CD4-positive, alpha-beta T cell treated with Interleukin-10 for 1 hour (primary cell): ENCODE measurements at regions not wholly inside any gene's neighbourhood (a gene's known extent, or its start where the extent isn't known, plus 50 kb on each side); places are given as distances from the start of the nearest gene placed in this dataset.

ENCODE experiments used
- DNase-seq: peaks from one replicate; pipeline ENCODE4 v3.0.0-alpha.2; 2020

- DNase-seq: no peak
These were observed 54.7 kb downstream of the MYEOV start for GRCh38 chr11:69348414-69349235.

DNA sequence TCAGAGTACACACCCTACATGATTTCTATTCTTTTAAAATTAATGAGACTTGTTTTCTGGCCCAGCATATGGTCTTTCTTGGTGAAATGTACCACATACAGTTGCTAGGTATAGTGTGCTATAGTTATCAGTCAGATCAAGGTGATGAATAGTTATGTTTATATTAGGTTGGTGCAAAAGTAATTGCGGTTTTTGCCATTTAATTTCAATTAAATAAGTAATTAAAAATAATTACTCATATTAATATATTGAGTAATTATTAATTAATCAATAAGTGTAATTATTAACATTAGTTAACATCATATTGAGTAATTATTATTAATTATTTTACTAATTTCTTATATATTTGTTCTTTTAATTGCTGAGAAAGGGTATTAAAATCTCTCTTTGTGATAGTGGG, 56.1 kb downstream of the MYEOV start:
- DNase-seq: no peak

DNA sequence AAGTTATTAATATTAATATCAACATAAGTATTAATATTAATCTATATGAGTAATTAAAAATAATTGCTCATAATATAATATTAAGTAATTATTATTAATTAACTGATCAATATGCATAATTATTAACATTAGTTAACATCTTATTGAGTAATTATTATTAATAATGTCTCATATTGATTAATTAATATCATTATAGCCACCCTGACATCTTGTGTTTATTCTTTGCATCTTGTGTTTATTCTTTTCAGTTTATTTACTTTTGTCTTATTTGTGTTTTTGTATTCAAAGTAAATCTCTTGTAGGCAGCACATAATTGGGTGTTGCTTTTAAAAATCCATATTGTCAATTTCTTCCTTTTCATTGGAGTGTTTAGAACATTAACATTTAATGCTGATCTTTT, 56.6 kb downstream of the MYEOV start:
- DNase-seq: no peak

DNA sequence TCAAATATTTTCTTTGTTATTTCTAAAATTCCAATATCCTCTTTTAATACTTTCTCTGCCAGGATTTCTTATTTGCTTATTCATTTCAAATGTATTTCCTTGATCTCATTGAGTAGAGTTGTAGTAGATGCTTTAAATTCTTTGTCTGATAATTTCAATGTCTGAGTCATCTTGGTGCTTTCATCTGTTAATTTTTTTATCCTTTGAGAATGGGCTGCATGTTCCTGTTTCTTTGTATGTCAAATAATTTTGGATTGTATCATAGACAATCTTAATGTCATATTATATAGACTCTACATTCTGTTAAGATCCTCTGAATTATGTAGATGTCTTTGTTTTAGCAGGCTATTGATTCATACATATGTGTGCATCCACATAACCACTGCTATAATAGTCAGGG, 57.5 kb downstream of the MYEOV start:
- no peak for DNase-seq

- DNase-seq: no peak
These were observed 58.2 kb downstream of the MYEOV start for GRCh38 chr11:69352166-69352565.

DNA sequence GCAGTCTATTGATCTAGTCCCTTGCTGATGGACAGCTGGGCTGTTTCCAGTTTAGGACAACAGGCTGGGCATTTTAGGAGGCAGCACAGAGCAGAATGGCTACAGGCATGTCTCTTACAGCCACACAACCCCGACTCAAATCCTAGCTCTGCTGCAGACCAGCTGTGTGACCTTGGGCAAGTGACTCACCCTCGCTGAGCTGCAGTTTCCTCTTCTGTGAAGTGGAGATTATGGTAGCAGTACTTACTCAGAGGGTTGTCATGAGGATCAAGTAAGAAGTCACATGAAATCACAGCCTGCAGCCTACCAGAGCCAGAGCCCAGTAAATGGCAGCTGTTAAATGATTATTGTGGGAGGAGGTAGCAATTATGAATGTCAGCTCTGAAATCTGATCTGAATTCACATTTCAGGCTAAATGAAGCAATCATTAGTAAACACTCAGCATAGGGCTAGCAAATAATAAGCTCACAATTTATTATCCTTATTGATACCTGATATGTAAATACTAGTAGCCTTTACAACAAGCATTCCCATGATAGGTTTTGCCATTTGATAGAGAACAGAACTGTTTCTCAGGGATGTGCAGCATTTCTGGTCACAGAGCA, 58.9 kb downstream of the MYEOV start:
- no peak for DNase-seq

DNA sequence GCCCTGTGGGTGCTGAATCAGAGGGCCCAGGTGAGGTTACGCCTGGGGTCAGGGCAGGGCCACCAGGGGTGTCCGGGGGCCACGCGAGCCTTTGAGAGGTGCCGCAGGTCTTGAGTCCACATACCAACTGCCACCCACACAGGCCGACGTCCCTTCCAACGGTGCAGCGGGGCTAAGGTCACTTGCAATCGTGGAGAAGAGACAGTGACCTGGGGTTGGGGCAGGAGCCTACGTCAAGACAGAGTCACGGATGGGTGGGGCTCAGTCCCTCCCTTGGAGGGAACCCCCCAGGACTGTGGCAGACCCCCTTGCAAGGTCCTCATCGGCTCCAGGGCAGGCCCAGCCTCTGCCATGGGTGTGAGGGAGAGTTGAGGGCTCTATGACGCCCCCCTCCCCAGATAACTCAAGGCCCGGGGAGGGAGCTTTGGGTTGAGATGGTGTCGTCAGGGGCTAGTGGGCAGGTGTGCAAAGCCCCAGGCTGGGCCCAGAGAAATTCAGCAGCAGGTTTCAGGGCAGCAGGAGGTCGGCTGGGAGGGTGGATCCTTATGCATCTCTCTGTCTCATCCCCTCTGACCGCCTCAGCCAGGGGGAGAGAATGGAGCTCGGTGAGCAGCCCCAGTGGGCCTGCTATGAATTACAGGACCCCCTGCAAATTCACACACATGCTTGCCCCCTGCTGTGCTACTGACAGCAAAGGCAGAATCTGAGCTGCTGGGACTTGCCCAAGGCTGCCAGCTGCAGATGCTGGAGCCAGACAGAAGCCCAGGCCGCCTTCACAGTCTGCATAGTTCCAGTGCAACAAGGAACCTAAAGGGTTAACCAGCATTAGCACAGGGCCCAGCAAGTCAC, 60.0 kb downstream of the MYEOV start:
- no peak for DNase-seq

DNA sequence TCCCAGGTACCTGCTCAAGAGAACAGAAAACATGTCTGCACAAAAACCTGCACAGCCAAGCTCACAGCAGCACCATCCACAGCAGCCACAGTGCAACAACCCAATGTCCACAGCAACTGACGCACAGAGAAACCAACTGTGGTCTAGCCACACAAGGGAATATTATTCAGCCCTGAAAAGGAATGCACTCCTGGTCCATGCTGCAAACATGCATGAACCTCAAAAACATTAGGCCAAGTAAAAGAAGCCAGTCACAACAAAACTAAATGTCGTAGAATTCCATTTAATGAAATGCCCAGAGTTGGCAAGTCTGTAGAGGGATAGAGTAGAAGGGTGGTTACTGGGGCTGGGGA, 60.6 kb downstream of the MYEOV start:
- DNase-seq: no peak

DNA sequence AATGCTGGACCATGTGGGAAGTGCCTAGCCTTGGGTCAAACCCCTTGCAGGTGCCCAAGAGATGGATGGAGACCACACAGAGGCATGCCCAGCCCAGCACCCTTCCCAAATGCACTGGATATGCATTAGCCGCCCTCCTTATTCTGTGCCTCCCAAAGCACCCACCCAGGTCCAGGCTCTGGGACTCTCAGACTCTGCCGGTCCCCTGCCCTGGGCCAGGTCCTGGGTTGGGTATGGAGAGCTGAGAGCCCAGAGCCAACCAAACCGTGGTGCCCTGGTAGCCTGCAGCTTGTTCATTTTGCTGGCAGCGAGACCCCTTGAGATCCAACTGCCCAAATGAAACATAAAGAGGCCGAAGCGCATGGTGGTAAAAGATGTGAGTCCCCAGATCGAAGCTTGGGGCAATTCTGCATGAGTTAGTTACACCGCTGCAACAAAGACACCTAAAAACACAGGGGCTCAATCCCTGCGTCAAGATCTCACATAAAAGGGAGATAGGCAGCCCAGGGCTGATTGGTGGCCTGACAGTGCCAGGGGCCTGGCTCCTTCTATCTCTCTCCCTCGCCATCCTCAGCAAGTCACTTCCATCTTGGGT, 61.5 kb downstream of the MYEOV start:
- DNase-seq: no peak

DNA sequence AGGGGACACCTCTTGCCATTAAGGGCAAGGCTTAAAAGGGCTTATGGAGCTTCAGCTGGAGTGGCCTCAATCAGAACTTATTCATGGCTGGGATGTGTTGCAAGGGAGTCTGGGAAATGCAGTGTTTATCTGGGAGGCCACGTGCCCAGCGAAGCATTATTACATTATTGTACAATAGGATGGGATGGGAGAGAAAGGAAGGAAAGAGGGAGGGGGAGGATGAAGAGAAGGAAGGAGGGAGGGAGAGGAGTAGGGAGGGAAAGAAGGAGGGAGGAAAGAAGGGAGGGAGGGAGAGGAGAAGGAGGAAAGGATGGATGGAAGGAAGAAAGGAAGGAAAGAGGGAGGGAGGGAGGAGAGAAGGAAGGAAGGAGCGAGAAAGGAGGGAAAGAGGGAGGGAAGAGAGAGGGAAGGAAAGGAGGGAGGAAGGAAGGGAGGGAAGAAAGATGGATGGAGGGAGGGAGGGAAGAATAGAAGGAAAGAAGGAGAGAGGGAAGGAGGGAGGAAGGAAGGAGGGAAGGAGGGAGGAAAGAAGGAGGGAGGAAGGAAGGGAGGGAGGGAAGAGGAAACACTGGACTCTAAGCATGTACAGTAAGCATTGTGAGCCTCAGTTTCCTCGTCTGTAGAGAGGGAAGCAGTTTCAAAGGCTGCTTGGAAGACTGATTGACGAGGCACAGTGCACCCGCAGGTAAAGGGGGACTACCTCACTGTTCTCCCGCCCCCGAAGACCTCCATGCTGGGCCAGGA, 62.2 kb downstream of the MYEOV start:
- DNase-seq: no peak

DNA sequence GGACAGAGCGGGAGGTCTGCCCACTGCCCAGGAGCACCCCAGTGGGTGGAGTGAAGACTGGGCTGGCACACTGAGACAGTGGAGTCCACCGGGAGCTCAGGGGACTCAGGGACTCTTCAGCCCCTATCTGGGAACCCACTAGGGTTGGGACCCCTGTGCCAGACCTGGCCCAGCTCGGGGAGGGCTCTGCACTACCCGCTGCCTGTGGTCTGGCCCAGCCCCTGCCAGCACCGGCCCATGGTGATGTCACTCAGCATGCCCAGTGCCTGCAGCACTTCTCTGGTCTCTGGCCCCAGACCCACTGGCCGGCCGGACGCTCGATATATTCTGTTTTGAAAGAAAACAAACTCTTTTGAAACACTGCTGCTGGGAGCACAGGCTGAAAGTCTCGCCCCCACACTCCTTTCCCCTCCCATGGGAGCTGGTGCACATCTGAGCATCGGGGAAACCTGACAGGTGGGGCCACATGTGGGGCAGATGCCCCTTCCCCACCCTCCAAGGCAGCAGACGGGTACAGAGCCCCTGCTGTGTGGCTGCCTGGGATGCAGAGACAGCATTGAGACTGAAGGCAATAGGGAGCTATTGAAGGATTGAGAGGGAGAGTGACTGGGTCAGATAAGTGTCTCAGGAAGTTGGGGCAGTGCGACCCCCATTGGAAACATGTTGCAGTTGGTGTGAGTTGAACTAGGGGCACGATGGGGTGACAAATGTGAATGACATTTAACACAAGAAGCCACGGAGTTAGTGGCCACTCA, 62.9 kb downstream of the MYEOV start:
- no peak for DNase-seq

GRCh38 chr11:69357458-69358397, 63.8 kb downstream of the MYEOV start:
- DNase-seq: no peak

DNA sequence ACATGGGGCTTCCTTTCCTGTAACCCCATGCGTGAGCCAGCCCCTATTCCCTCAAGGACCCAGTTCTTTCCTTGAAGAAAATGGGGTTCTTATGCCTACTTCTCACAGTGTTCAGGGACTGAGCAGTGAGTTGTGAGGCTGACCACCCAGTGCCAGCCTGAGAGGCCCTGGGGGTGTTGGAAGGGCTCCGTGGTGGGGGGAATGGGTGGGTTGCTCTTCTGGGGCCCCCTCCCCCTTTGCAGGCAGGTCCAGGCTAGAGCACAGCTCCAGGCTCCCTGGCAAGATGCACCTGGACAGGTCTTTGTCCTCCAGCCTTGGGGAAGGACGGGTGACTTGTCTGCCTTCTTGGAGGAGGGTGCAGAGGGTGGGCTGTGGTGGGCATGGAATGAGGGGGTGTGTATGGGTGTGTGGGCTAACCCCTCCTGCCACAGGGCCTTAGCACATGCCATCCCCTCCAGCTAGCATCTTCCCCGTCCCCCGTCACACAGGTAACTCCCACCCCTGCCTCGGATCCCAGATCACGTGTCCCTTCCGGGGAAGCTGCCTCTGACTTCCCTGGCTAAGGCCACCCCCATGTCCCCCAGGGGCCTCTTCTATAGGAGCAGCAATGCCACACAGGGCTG, 64.6 kb downstream of the MYEOV start:
- DNase-seq: no peak

DNA sequence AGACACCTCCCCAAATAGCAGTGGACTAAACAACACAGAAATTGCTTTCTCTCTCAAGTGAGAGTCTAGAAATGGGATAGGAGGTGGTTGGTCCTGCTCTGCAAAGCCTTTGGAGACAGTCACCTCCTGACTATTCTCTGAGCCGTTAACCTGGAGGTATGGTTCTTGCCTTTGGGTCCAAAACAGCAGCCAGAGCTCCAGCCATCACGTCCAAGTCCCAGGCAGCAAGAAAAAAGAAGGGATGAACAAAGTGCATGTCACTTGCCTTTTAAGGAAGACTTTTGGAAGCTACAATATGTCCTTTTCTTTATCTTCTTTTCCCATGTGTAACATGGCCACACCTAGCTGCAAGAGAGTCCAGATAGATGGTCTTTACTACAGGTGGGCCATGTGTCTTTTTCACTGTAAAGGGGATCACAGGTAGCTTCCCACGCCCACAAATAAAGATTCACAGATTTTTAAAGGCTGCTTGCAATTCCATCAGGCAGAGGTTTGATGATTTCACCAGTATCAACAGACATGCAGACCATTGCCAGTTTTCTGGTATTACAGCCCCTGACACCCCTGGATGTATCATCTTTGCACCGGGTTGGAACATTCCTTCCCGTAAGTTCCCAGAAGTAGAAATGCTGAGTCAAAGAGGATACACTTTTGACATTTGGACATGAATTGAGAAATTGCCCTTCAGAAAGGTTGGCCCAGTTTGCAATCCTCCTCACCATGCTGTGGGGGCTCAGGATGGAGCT, 66.0 kb downstream of the MYEOV start:
- no peak for DNase-seq

GRCh38 chr11:69360606-69361005, 66.7 kb downstream of the MYEOV start:
- no peak for DNase-seq

DNA sequence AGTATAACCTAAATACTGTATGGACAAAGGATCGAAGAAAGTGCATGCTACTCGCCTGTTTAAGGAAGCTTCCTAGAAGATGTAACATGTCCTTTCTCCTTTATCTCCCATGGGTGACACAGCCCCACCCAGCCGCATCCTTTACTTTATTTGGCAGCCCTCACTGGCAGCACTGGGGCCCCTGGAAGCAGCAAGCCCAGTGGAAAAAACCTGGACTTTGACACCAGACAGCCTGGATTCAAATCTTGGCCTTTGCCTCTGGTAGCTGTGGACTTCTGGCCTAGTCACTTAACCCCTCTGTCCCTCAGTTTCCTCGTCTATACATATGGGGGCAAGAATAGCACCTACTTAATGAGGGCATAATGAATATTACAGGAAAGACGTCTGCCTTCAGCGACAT, 67.1 kb downstream of the MYEOV start:
- no peak for DNase-seq

DNA sequence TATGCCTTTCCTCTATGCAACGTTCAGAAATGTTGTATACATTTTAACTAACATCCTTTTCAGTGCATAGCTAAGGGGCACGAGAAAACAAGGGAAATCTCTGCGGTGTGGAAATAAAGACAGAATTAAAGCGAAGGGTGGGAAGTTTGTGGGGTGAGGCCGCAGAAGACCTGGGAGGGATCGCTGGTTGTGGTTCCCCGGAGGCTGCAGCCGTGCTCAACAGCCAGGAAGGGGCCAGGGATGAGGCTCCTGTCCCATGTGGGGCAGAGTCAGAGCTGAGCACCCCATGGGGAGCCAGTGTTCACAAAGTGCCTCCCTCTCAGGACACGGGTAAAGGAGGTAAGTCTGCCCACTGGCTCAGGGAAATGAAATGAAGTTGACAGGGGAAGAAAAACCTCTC, 67.5 kb downstream of the MYEOV start:
- DNase-seq: no peak

- DNase-seq: no peak
These were observed 68.4 kb downstream of the MYEOV start for GRCh38 chr11:69362315-69362714.

DNA sequence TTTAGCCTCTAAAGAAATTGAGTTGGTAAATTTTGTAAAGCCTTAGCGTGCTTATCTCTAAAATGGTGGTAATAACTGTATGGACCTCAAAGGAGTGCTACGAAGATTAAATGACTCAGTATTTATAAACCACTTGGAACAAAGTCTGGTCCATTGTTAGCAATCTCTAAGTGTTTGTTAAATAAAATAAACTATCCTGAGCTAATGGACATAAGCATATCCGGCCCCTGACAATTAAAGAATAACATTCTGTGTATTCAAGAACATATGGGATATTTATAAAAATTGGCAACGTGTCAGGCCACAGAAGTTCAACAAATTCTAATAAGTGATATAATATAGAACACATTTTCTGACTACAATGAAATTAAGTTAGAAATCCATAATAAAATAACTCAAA, 71.0 kb downstream of the MYEOV start:
- no peak for DNase-seq

- no peak for DNase-seq
These were observed 71.6 kb downstream of the MYEOV start for GRCh38 chr11:69365558-69365957.
